ENCODE measurements at regions not wholly inside any gene's neighbourhood (a gene's known extent, or its start where the extent isn't known, plus 50 kb on each side); places are given as distances from the start of the nearest gene placed in this dataset.
A peak's percentile ranks its signal among the peaks of the same experiment; 100 is the strongest.

DNA sequence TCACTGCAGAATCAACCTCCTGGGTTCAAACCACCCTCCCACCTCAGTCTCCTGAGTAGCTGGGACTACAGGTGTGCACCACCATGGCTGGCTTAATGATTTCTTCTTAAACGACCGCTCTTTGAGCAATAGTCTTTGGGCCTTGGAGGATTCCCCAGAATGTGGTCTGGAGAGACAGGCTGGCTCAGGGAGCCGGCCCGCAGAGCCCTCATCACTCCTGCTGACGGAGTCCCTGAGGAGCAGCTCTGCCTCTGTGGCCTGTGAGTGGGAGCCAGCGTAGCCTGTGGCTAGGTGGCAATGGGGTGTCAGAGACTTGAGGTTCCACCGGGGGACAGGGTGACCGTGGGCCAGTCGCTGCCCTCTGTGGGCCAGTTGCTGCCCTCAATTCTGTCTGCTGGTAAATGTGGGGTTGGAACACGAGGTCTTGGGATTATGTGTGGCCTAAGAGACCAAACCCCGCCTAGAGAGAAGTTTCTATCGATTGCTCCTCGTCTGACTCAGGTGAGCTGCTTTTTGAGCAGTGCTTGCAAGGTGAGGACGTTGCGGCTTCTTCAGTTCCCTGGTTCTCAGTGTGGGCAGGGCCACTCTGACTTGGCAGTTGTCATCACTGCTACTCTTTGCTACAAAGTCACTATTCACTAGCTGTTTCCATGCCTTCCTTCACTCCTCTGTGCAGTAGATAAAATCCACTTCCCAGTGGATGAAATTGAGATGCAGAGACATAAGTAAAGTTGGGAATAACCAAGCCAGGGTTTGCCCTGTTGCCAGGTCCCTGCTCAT lies 124.8 kb upstream of the NECTIN1 start:
- peaks cover 0 to 13% (median 3%) of the 10 kb centered on the region in 3 donors for H3K4me1 ChIP-seq (ENCODE audit: control insufficient read depth in 3 of 3, insufficient read depth in 2 of 3, low read depth in 1 of 3, low read length in 2 of 3)
- H3K27ac ChIP-seq (ENCODE audit: low read depth in 1 of 3, low read length in 2 of 3): no peak overlapping the region
- no peaks in the 10 kb centered on the region for H3K9me3 ChIP-seq (ENCODE audit: control insufficient read depth in 2 of 2, insufficient read depth in 1 of 2, low read depth in 1 of 2, low read length in 1 of 2)
- 87 to 89% (median 89%) methylated on average over 15 of the region's 15 CpGs for WGBS, 3 donors
- no peak for DNase-seq
- H3K36me3 ChIP-seq (ENCODE audit: control insufficient read depth in 3 of 3, insufficient read depth in 2 of 3, low read depth in 1 of 3, low read length in 3 of 3): no peaks in the 10 kb centered on the region
- FAIRE-seq: no peak
- H3K4me3 ChIP-seq (ENCODE audit: low read depth in 1 of 3, low read length in 3 of 3): no peak overlapping the region
- H3K27me3 ChIP-seq (ENCODE audit: control insufficient read depth in 3 of 3, insufficient read depth in 3 of 3, low read length in 3 of 3): peaks cover 0 to 3% (median 0%) of the 10 kb centered on the region in 3 donors

DNA sequence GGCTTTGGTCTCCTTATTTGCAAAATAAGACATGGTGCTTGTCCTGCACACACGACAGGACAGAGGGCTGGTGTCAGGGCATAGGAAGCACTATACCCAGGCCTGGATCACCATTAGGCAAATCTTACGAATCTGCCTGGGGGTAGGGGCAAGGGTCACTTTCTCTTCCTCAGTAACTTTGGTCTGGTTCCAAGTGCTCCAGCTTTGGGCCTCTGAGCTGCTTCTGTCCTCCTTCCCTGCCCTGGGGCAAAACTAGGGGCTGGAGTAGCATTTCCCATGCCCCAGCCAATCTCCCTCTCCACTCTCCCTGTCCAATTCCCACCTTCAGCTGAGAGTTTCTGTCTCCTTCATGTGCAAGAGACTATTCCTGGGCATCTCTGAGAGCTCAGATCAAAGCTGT lies 123.7 kb upstream of the NECTIN1 start:
- no peaks in the 10 kb centered on the region for H3K9me3 ChIP-seq (ENCODE audit: control insufficient read depth in 2 of 2, insufficient read depth in 1 of 2, low read depth in 1 of 2, low read length in 1 of 2)
- peak; percentile 24 to 62 for DNase-seq
- peaks cover 0 to 10% (median 3%) of the 10 kb centered on the region in 3 donors for H3K4me1 ChIP-seq (ENCODE audit: control insufficient read depth in 3 of 3, insufficient read depth in 2 of 3, low read depth in 1 of 3, low read length in 2 of 3)
- WGBS, 3 donors: 17 to 48% (median 18%) methylated on average over 2 of the region's 2 CpGs
- no peak overlapping the region for H3K4me3 ChIP-seq (ENCODE audit: low read depth in 1 of 3, low read length in 3 of 3)
- H3K36me3 ChIP-seq (ENCODE audit: control insufficient read depth in 3 of 3, insufficient read depth in 2 of 3, low read depth in 1 of 3, low read length in 3 of 3): no peaks in the 10 kb centered on the region
- H3K27ac ChIP-seq (ENCODE audit: low read depth in 1 of 3, low read length in 2 of 3): no peak overlapping the region
- no peak for FAIRE-seq
- no peaks in the 10 kb centered on the region for H3K27me3 ChIP-seq (ENCODE audit: control insufficient read depth in 3 of 3, insufficient read depth in 3 of 3, low read length in 3 of 3)

DNA sequence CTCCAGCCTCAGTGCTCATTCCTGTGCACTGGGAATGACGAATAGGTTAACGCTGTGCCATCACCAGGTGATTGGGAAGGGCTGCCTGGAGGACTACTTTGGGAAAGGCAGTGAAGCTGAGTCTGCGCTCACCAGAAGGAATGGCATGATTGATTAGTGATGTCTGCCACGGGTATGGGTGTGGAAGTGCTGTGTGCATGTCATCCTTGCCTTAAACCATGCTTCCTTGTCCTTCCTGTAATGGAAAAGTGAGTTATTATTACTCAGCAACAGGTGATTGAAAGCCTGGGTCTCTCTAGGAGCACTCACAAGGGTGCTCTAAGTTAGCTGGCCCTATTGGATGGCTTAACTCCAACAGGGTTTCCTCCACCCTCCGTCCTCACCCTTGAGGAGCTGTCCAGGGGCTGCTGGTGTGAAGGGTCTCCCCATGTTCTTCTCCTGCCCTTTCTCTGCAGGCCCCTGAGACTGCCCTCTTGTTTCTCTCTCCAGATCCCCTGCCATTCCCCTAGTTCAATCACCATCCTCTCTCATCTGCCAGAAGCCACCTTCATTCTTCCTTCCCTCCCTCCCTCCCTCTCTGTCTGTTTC lies 121.9 kb upstream of the NECTIN1 start:
- Histone ChIP-seq H3K36me3 (ENCODE audit: control insufficient read depth in 3 of 3, insufficient read depth in 2 of 3, low read depth in 1 of 3, low read length in 3 of 3) (no peaks in the 10 kb centered on the region), H3K9me3 (ENCODE audit: control insufficient read depth in 2 of 2, insufficient read depth in 1 of 2, low read depth in 1 of 2, low read length in 1 of 2) (peaks cover 0 to 9% of the 10 kb centered on the region in 2 donors), H3K4me1 (ENCODE audit: control insufficient read depth in 3 of 3, insufficient read depth in 2 of 3, low read depth in 1 of 3, low read length in 2 of 3) (peaks cover 0 to 10% (median 3%) of the 10 kb centered on the region in 3 donors), H3K4me3 (ENCODE audit: low read depth in 1 of 3, low read length in 3 of 3) (no peak overlapping the region), H3K27me3 (ENCODE audit: control insufficient read depth in 3 of 3, insufficient read depth in 3 of 3, low read length in 3 of 3) (no peaks in the 10 kb centered on the region), H3K27ac (ENCODE audit: low read depth in 1 of 3, low read length in 2 of 3) (no peak overlapping the region)
- 83 to 93% (median 91%) methylated on average over 5 of the region's 5 CpGs for WGBS, 3 donors
- FAIRE-seq: no peak
- DNase-seq: no peak

DNA sequence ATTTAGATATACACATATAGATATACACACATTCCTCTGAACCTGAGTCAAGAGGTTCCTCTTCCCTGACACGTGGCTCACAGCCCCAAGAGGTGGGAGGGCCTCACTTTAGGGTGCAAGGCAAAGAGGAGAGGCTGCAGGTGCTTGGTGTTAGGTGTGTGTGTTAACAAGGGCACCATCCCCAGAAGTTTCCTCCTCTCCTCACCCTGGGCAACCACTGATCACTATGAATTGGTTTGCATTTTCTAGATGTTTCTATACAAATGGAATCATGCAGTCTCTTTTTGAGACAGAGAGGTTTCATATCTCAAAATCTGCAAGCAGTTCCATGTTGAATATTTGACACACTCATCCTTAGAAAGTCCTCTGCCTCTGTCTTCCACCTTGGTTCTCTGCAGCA lies 120.9 kb upstream of the NECTIN1 start:
- FAIRE-seq (no peak), DNase-seq (no peak)
- no peaks in the 10 kb centered on the region for H3K36me3 ChIP-seq (ENCODE audit: control insufficient read depth in 3 of 3, insufficient read depth in 2 of 3, low read depth in 1 of 3, low read length in 3 of 3)
- H3K4me3 ChIP-seq (ENCODE audit: low read depth in 1 of 3, low read length in 3 of 3): no peak overlapping the region
- 23 to 26% (median 24%) methylated on average over 1 of the region's 1 CpG for WGBS, 3 donors
- no peaks in the 10 kb centered on the region for H3K27me3 ChIP-seq (ENCODE audit: control insufficient read depth in 3 of 3, insufficient read depth in 3 of 3, low read length in 3 of 3)
- peaks cover 0 to 14% (median under 1%) of the 10 kb centered on the region in 3 donors for H3K4me1 ChIP-seq (ENCODE audit: control insufficient read depth in 3 of 3, insufficient read depth in 2 of 3, low read depth in 1 of 3, low read length in 2 of 3)
- H3K9me3 ChIP-seq (ENCODE audit: control insufficient read depth in 2 of 2, insufficient read depth in 1 of 2, low read depth in 1 of 2, low read length in 1 of 2): peaks cover 0 to 10% of the 10 kb centered on the region in 2 donors
- no peak overlapping the region for H3K27ac ChIP-seq (ENCODE audit: low read depth in 1 of 3, low read length in 2 of 3)

DNA sequence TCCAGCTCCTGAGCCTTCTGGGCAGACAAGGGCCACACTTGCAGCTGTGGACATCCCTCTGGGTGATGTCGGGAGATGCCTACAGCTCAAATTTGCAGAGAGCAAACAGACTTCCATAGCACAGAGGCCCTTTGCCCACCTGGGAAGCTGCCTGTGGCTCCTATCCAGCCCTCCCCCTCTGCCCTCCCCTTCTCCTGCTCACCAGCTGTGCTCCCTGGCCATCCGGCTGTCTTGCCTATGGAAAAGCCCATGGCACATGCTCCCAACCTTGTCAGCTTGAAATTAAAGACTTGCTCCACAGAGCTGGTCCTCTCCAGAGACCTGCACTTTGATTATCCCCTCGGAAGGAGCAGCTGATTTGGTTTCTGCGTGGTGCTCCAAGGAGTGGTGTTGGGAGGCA lies 118.9 kb upstream of the NECTIN1 start:
- DNase-seq (no peak), FAIRE-seq (no peak)
- Histone ChIP-seq H3K4me3 (ENCODE audit: low read depth in 1 of 3, low read length in 3 of 3) (no peak overlapping the region), H3K27ac (ENCODE audit: low read depth in 1 of 3, low read length in 2 of 3) (no peak overlapping the region), H3K4me1 (ENCODE audit: control insufficient read depth in 3 of 3, insufficient read depth in 2 of 3, low read depth in 1 of 3, low read length in 2 of 3) (peaks cover 0 to 17% (median 0%) of the 10 kb centered on the region in 3 donors), H3K9me3 (ENCODE audit: control insufficient read depth in 2 of 2, insufficient read depth in 1 of 2, low read depth in 1 of 2, low read length in 1 of 2) (peaks cover 0 to 10% of the 10 kb centered on the region in 2 donors), H3K36me3 (ENCODE audit: control insufficient read depth in 3 of 3, insufficient read depth in 2 of 3, low read depth in 1 of 3, low read length in 3 of 3) (peaks cover 0 to under 1% (median 0%) of the 10 kb centered on the region in 3 donors), H3K27me3 (ENCODE audit: control insufficient read depth in 3 of 3, insufficient read depth in 3 of 3, low read length in 3 of 3) (no peaks in the 10 kb centered on the region)
- WGBS, 3 donors: 60 to 67% (median 64%) methylated on average over 4 of the region's 4 CpGs

DNA sequence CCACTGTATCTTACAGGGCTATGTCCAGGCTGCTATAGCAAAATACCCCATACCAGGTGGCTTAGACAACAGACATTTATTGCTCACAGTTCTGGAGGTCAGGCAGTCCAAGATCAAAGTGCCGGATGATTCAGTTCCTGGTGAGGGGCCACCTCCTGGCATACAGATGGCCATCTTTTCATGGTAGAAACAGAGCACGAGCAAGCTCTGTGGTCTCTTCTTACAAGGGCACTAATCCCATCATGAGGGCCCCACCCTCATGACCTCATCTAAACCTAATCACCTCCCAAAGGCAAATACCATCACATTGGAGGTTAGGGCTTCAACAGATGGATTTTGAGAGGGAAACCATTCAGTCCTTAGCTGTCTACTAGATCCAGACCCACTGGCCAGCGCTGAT lies 117.4 kb upstream of the NECTIN1 start:
- Histone ChIP-seq H3K4me1 (ENCODE audit: control insufficient read depth in 3 of 3, insufficient read depth in 2 of 3, low read depth in 1 of 3, low read length in 2 of 3) (peaks cover 0 to 13% (median 0%) of the 10 kb centered on the region in 3 donors), H3K27ac (ENCODE audit: low read depth in 1 of 3, low read length in 2 of 3) (no peak overlapping the region), H3K27me3 (ENCODE audit: control insufficient read depth in 3 of 3, insufficient read depth in 3 of 3, low read length in 3 of 3) (no peaks in the 10 kb centered on the region), H3K4me3 (ENCODE audit: low read depth in 1 of 3, low read length in 3 of 3) (no peak overlapping the region), H3K36me3 (ENCODE audit: control insufficient read depth in 3 of 3, insufficient read depth in 2 of 3, low read depth in 1 of 3, low read length in 3 of 3) (peaks cover 0 to 2% (median 0%) of the 10 kb centered on the region in 3 donors), H3K9me3 (ENCODE audit: control insufficient read depth in 2 of 2, insufficient read depth in 1 of 2, low read depth in 1 of 2, low read length in 1 of 2) (peaks cover 0 to 10% of the 10 kb centered on the region in 2 donors)
- 65 to 80% (median 76%) methylated on average over 3 of the region's 3 CpGs for WGBS, 3 donors
- DNase-seq: no peak
- FAIRE-seq: no peak

DNA sequence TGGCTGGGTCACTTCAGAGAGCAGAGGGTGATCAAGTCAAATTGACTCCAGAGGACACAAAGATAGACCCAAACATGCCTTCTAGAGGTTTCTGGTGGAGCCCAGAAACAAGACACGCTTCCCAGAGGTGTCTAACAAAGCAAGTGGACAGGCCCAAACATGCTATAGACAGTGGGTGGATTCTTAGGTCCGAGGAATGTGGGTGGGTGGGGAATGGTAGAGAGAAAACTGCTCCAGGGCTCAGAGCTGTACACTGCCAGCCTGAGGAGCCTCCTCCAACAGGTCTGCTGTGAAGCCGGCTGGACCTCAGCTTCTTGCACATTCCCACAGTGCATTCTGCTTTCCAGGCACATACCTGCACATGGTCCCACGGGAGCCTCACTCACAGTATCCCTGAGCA lies 116.8 kb upstream of the NECTIN1 start:
- DNase-seq: no peak
- Histone ChIP-seq H3K36me3 (ENCODE audit: control insufficient read depth in 3 of 3, insufficient read depth in 2 of 3, low read depth in 1 of 3, low read length in 3 of 3) (peaks cover 0 to 2% (median 0%) of the 10 kb centered on the region in 3 donors), H3K4me3 (ENCODE audit: low read depth in 1 of 3, low read length in 3 of 3) (no peak overlapping the region), H3K27me3 (ENCODE audit: control insufficient read depth in 3 of 3, insufficient read depth in 3 of 3, low read length in 3 of 3) (no peaks in the 10 kb centered on the region), H3K27ac (ENCODE audit: low read depth in 1 of 3, low read length in 2 of 3) (no peak overlapping the region), H3K9me3 (ENCODE audit: control insufficient read depth in 2 of 2, insufficient read depth in 1 of 2, low read depth in 1 of 2, low read length in 1 of 2) (peaks cover 0 to 10% of the 10 kb centered on the region in 2 donors), H3K4me1 (ENCODE audit: control insufficient read depth in 3 of 3, insufficient read depth in 2 of 3, low read depth in 1 of 3, low read length in 2 of 3) (peaks cover 0 to 13% (median 0%) of the 10 kb centered on the region in 3 donors)
- WGBS, 3 donors: 81 to 92% (median 87%) methylated on average over 4 of the region's 4 CpGs
- FAIRE-seq: no peak

DNA sequence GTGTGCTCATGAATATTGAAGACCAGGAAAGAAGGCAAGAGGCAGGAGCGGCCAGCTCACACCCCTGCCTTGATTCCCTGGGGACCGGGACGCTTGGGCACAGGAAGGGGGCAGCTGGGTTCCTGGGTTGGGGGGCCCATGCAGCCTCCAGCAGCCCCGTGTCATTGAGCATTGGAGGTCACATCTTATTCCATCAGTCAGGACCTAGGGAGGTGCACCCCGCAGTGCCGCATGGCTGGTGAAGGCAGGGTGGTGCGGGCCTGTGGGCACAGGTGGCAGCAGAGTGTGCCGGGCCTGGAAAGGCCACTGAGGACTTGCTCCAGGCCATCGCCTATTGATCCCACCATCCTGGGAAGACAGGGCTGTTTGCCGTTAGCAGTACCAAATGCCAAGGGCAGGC lies 116.3 kb upstream of the NECTIN1 start:
- no peak for DNase-seq
- Histone ChIP-seq H3K27me3 (ENCODE audit: control insufficient read depth in 3 of 3, insufficient read depth in 3 of 3, low read length in 3 of 3) (no peaks in the 10 kb centered on the region), H3K4me3 (ENCODE audit: low read depth in 1 of 3, low read length in 3 of 3) (no peak overlapping the region), H3K36me3 (ENCODE audit: control insufficient read depth in 3 of 3, insufficient read depth in 2 of 3, low read depth in 1 of 3, low read length in 3 of 3) (peaks cover 0 to 2% (median 0%) of the 10 kb centered on the region in 3 donors), H3K4me1 (ENCODE audit: control insufficient read depth in 3 of 3, insufficient read depth in 2 of 3, low read depth in 1 of 3, low read length in 2 of 3) (peaks cover 0 to 13% (median 0%) of the 10 kb centered on the region in 3 donors), H3K27ac (ENCODE audit: low read depth in 1 of 3, low read length in 2 of 3) (no peak overlapping the region), H3K9me3 (ENCODE audit: control insufficient read depth in 2 of 2, insufficient read depth in 1 of 2, low read depth in 1 of 2, low read length in 1 of 2) (peaks cover 0 to 10% of the 10 kb centered on the region in 2 donors)
- no peak for FAIRE-seq
- WGBS, 3 donors: 81 to 90% (median 90%) methylated on average over 10 of the region's 10 CpGs
